Psoas muscle (tissue), 7 donors: ENCODE measurements at regions not wholly inside any gene's neighbourhood (a gene's known extent, or its start where the extent isn't known, plus 50 kb on each side); places are given as distances from the start of the nearest gene placed in this dataset.

Experiments
- ATAC-seq, 4 donors: fragments of 200-7000 bp; cut with Tn5 transposase; one replicate each; pipeline ENCODE4 v1.9.1; 2020; ENCODE audit warnings: moderate library complexity in 3 of 4, mild to moderate bottlenecking in 2 of 4
- DNase-seq, 2 donors: peaks; one replicate each; pipeline ENCODE4 v3.0.0-alpha.2; 2020
- H3K27ac ChIP-seq: fragments of 200-600 bp; one replicate; pipeline ENCODE4 v1.8.0; 2022
- H3K27me3 ChIP-seq, 3 donors: fragments of 200-600 bp in 1 of 3; one replicate each; pipeline versions ENCODE4 v1.6.1 to v1.8.0; 2013 to 2022; ENCODE audit warnings: low read length in 2 of 3, mild to moderate bottlenecking in 2 of 3, moderate library complexity in 1 of 3; ENCODE audit not compliant: insufficient read depth in 3 of 3
- H3K36me3 ChIP-seq, 2 donors: fragments of 200-600 bp in 1 of 2; one replicate each; pipeline versions ENCODE4 v1.6.1 to v1.8.0; 2013 to 2022; ENCODE audit warnings: low read depth in 1 of 2, mild to moderate bottlenecking in 1 of 2, moderate library complexity in 1 of 2; ENCODE audit not compliant: insufficient read depth in 1 of 2
- H3K4me1 ChIP-seq: fragments of 200-600 bp; one replicate; pipeline ENCODE4 v1.8.0; 2022
- H3K4me3 ChIP-seq: fragments of 200-600 bp; one replicate; pipeline ENCODE4 v1.8.0; 2022; ENCODE audit warnings: mild to moderate bottlenecking
- H3K9me3 ChIP-seq: fragments of 200-600 bp; one replicate; pipeline ENCODE4 v1.8.0; 2022
- CTCF ChIP-seq: fragments of 200-600 bp; IDR thresholded peaks from one replicate; pipeline ENCODE4 v1.8.0; 2022; ENCODE audit warnings: antibody characterized with exemption
- WGBS, 3 donors: extraction: QIAGEN DNeasy Blood & Tissue Kit; methylation state at CpG; one replicate each; pipeline versions ENCODE4 v1.1.6 to v1.1.7; 2013; 5-methylcytosine and 5-hydroxymethylcytosine counted together
- intact Hi-C, 2 donors: fragments of 100-400 bp; cut with DNase I; formaldehyde crosslinking; loops; one replicate each; pipeline versions ENCODE4 v1.11.0 to v1.14.2; 2022
- donor health status: healthy with polysubstance abuse.
- donor health status: DM: no; HTN: no; CAD: no; lungs with moderate emphysema.
- donor health status: Bipolar disorder and iron deficiency.
- donor health status: healthy.
- donor health status: DM: yes; HTN: yes; CAD: no.
- donor health status: DM: no; HTN: no; CAD: no.
- donor health status: DM: yes; HTN: yes; CAD: no.

DNA sequence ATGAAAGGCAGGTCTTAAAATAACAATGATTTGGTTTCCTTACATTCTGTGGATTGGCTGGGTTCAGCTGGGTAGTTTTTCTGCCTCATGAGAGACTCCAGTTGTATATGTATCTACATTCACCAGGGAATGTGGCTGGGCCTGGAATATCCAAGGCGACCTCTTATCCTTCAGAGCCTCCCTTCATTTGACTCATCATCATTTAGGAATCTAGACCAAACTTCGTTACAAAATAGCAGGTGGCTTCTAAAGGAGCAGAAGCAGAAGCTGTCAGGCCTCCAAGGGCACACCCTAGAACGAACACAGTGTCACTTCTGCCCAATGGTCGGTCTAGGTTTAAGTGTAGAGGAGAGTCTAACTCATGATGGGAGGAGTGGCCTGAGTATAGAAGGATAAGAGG, 204.2 kb downstream of the EN1 start:
- H3K4me3 ChIP-seq, result no peak overlapping the region
- H3K9me3 ChIP-seq, result no peaks in the 10 kb centered on the region
- no peak for TF ChIP-seq CTCF
- H3K4me1 ChIP-seq, result no peaks in the 10 kb centered on the region
- intact Hi-C loops, result no loop called here
- DNase-seq, result no peak
- 59 to 60% (median 59%) methylated on average over 4 of the region's 4 CpGs for WGBS, 3 donors
- no peaks in the 10 kb centered on the region for H3K27me3 ChIP-seq
- H3K27ac ChIP-seq, result no peak overlapping the region
- no peaks in the 10 kb centered on the region for H3K36me3 ChIP-seq
- ATAC-seq, result no peak

DNA sequence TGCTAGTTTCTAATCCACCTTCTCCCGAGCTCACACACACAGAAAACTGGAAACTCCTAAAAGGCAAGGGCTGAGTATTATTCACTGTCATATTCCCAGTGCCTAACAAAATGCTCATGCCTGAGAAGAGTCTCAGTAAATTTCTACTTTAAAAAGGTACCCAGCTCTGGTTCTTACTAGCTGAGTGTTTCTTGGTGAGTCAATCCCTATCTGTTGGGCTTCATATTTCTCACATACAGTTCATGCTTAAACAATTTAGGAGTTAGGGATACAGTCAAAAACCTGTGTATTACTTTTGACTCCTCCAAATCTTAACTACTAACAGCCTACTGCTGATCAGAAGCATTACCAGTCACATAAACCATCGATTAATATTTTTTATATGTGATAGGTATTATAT, 204.9 kb downstream of the EN1 start:
- Histone ChIP-seq H3K4me3 (no peak overlapping the region), H3K27me3 (no peaks in the 10 kb centered on the region), H3K9me3 (no peaks in the 10 kb centered on the region), H3K27ac (no peak overlapping the region), H3K4me1 (no peaks in the 10 kb centered on the region), H3K36me3 (no peaks in the 10 kb centered on the region)
- intact Hi-C loops, result no loop called here
- DNase-seq (no peak), ATAC-seq (no peak)
- no peak for TF ChIP-seq CTCF
- 81 to 87% (median 83%) methylated on average over 2 of the region's 2 CpGs for WGBS, 3 donors

DNA sequence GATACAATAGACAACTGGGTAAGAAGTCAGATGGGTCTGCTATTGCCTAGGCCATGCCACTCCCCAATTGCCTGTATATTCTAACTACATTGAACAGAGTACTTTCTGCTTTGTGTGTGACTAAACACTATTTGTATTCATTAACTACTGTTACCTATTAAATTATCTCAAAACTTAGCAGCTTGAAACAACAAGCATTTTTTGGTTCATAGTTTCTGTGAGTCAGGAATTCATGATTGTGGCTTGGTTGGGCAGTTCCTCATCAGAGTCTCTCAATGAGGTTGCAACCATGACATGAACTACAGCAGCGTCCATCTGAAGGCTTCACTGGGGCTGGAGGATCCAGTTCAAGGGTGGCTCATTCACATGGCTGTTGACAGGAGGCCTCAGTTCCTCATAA, 205.7 kb downstream of the EN1 start:
- Histone ChIP-seq H3K27ac (no peak overlapping the region), H3K4me1 (no peaks in the 10 kb centered on the region), H3K27me3 (no peaks in the 10 kb centered on the region), H3K36me3 (no peaks in the 10 kb centered on the region), H3K4me3 (no peak overlapping the region), H3K9me3 (no peaks in the 10 kb centered on the region)
- ATAC-seq (no peak), DNase-seq (no peak)
- intact Hi-C loops, result no loop called here
- TF ChIP-seq CTCF, result no peak
- 52 to 65% (median 59%) methylated on average over 1 of the region's 1 CpG for WGBS, 3 donors

- Histone ChIP-seq H3K4me1 (no peaks in the 10 kb centered on the region), H3K27ac (no peak overlapping the region), H3K27me3 (no peaks in the 10 kb centered on the region), H3K9me3 (no peaks in the 10 kb centered on the region), H3K4me3 (no peak overlapping the region), H3K36me3 (no peaks in the 10 kb centered on the region)
- DNase-seq (no peak), ATAC-seq (no peak)
- intact Hi-C loops, result no loop called here
- 84 to 91% (median 87%) methylated on average over 2 of the region's 2 CpGs for WGBS, 3 donors
- no peak for TF ChIP-seq CTCF
Observed at GRCh38 chr2:118639371-118639770, 208.1 kb downstream of the EN1 start.

- no peak for DNase-seq
- WGBS, 3 donors, result 66 to 69% (median 66%) methylated on average over 5 of the region's 5 CpGs
- intact Hi-C loops, result no loop called here
- no peak for TF ChIP-seq CTCF
- Histone ChIP-seq H3K9me3 (no peaks in the 10 kb centered on the region), H3K4me1 (no peaks in the 10 kb centered on the region), H3K36me3 (no peaks in the 10 kb centered on the region), H3K27me3 (no peaks in the 10 kb centered on the region), H3K4me3 (no peak overlapping the region), H3K27ac (no peak overlapping the region)
- no peak for ATAC-seq
Observed at GRCh38 chr2:118638453-118638852, 209.0 kb downstream of the EN1 start.
